Peyer's patch (tissue), 4 donors: ENCODE measurements at regions not wholly inside any gene's neighbourhood (a gene's known extent, or its start where the extent isn't known, plus 50 kb on each side); places are given as distances from the start of the nearest gene placed in this dataset.

ENCODE experiments used
- DNase-seq, 3 donors: peaks; one replicate each; pipeline ENCODE4 v3.0.0-alpha.2; 2017 to 2019
- H3K27ac ChIP-seq, 4 donors: fragments of 200-600 bp; sonication (generic); one replicate each; pipeline ENCODE4 v1.5.1; 2016 to 2019
- H3K27me3 ChIP-seq, 2 donors: fragments of 200-600 bp; sonication (generic); one replicate each; pipeline ENCODE4 v1.5.1; 2019
- H3K36me3 ChIP-seq, 3 donors: fragments of 200-600 bp; sonication (generic); one replicate each; pipeline ENCODE4 v1.5.1; 2016 to 2019
- H3K4me1 ChIP-seq, 4 donors: fragments of 200-600 bp; sonication (generic); one replicate each; pipeline ENCODE4 v1.5.1; 2016 to 2019
- H3K4me3 ChIP-seq, 4 donors: fragments of 200-600 bp; sonication (generic); 1 replicate in 3 of 4; 2 replicates in 1 of 4; pipeline ENCODE4 v1.5.1; 2016 to 2019; ENCODE audit warnings: mild to moderate bottlenecking in 1 of 4
- H3K9me3 ChIP-seq, 4 donors: fragments of 200-600 bp; sonication (generic); one replicate each; pipeline ENCODE4 v1.5.1; 2016 to 2019; ENCODE audit warnings: mild to moderate bottlenecking in 1 of 4
- CTCF ChIP-seq, 6 experiments: fragments of 450-650 bp in 4 of 6; fragments of 200-600 bp in 2 of 6; sonication (generic) in 1 of 6; IDR thresholded peaks; one replicate each; pipeline ENCODE4 v1.5.1; 2017 to 2019; ENCODE audit warnings: antibody characterized with exemption in 6 of 6, mild to moderate bottlenecking in 3 of 6, moderate library complexity in 1 of 6
- POLR2A ChIP-seq, 2 donors: fragments of 450-650 bp; IDR thresholded peaks; one replicate each; pipeline ENCODE4 v1.5.1; 2017; ENCODE audit warnings: antibody characterized with exemption in 2 of 2, mild to moderate bottlenecking in 2 of 2, moderate library complexity in 2 of 2

GRCh38 chr14:98262566-98262965, 1009.4 kb downstream of the BCL11B start:
- DNase-seq: no peak
- Histone ChIP-seq H3K4me1 (no peaks in the 10 kb centered on the region), H3K9me3 (no peaks in the 10 kb centered on the region), H3K4me3 (no peak overlapping the region), H3K36me3 (no peaks in the 10 kb centered on the region), H3K27me3 (no peaks in the 10 kb centered on the region), H3K27ac (no peak overlapping the region)
- TF ChIP-seq POLR2A (IDR thresholded peaks at IDR 0.05) (no peak), CTCF (IDR thresholded peaks at IDR 0.05) (no peak)

GRCh38 chr14:98269533-98269932, 1002.5 kb downstream of the BCL11B start:
- TF ChIP-seq CTCF (IDR thresholded peaks at IDR 0.05): no peak
- no peak for TF ChIP-seq POLR2A (IDR thresholded peaks at IDR 0.05)
- Histone ChIP-seq H3K36me3 (no peaks in the 10 kb centered on the region), H3K4me3 (no peak overlapping the region), H3K27me3 (no peaks in the 10 kb centered on the region), H3K4me1 (no peaks in the 10 kb centered on the region), H3K27ac (no peak overlapping the region), H3K9me3 (no peaks in the 10 kb centered on the region)
- DNase-seq: no peak

- H3K27ac ChIP-seq: no peak overlapping the region
- no peak for TF ChIP-seq POLR2A (IDR thresholded peaks at IDR 0.05)
- TF ChIP-seq CTCF (IDR thresholded peaks at IDR 0.05): no peak
- no peak overlapping the region for H3K4me3 ChIP-seq
- H3K9me3 ChIP-seq: no peaks in the 10 kb centered on the region
- no peaks in the 10 kb centered on the region for H3K4me1 ChIP-seq
- no peaks in the 10 kb centered on the region for H3K36me3 ChIP-seq
- no peaks in the 10 kb centered on the region for H3K27me3 ChIP-seq
- no peak for DNase-seq
These were observed 1001.8 kb downstream of the BCL11B start for GRCh38 chr14:98270201-98270600.

GRCh38 chr14:98274596-98274995, 997.4 kb downstream of the BCL11B start:
- no peaks in the 10 kb centered on the region for H3K9me3 ChIP-seq
- H3K27ac ChIP-seq: no peak overlapping the region
- TF ChIP-seq CTCF (IDR thresholded peaks at IDR 0.05) (no peak), POLR2A (IDR thresholded peaks at IDR 0.05) (no peak)
- no peaks in the 10 kb centered on the region for H3K4me1 ChIP-seq
- H3K27me3 ChIP-seq: no peaks in the 10 kb centered on the region
- no peak overlapping the region for H3K4me3 ChIP-seq
- no peaks in the 10 kb centered on the region for H3K36me3 ChIP-seq
- DNase-seq: no peak

GRCh38 chr14:98278800-98279199, 993.2 kb downstream of the BCL11B start:
- DNase-seq: no peak
- Histone ChIP-seq H3K4me3 (no peak overlapping the region), H3K27ac (no peak overlapping the region), H3K4me1 (no peaks in the 10 kb centered on the region), H3K9me3 (no peaks in the 10 kb centered on the region), H3K36me3 (no peaks in the 10 kb centered on the region), H3K27me3 (no peaks in the 10 kb centered on the region)
- no peak for TF ChIP-seq POLR2A (IDR thresholded peaks at IDR 0.05)
- TF ChIP-seq CTCF (IDR thresholded peaks at IDR 0.05): no peak

- TF ChIP-seq POLR2A (IDR thresholded peaks at IDR 0.05): no peak
- no peak for TF ChIP-seq CTCF (IDR thresholded peaks at IDR 0.05)
These were observed 991.6 kb downstream of the BCL11B start for GRCh38 chr14:98280436-98280835.

More at GRCh38 chr14:98280436-98280835, 991.6 kb downstream of the BCL11B start:
- Histone ChIP-seq H3K27me3 (no peaks in the 10 kb centered on the region), H3K4me3 (no peak overlapping the region), H3K9me3 (no peaks in the 10 kb centered on the region), H3K4me1 (no peaks in the 10 kb centered on the region), H3K36me3 (no peaks in the 10 kb centered on the region), H3K27ac (no peak overlapping the region)
- DNase-seq: no peak
